ENCODE measurements at regions not wholly inside any gene's neighbourhood (a gene's known extent, or its start where the extent isn't known, plus 50 kb on each side); places are given as distances from the start of the nearest gene placed in this dataset.

GRCh38 chr2:187233811-187234210 is 214.2 kb downstream of the CALCRL start:
- no peak for TF ChIP-seq CTCF (IDR thresholded peaks at IDR 0.05; ENCODE audit: insufficient read depth, low read length, poor library complexity, severe bottlenecking)
- TF ChIP-seq EZH2phosphoT487 (conservative IDR thresholded peaks at IDR 0.05; ENCODE audit: low read length), result no peak
